GM21423 (cell line): ENCODE measurements at regions not wholly inside any gene's neighbourhood (a gene's known extent, or its start where the extent isn't known, plus 50 kb on each side); places are given as distances from the start of the nearest gene placed in this dataset.

Experiments
- ATAC-seq: cut with Tn5 transposase; IDR thresholded peaks from one replicate; pipeline ENCODE4 v1.9.1; 2021; ENCODE audit warnings: mild to moderate bottlenecking, moderate library complexity; ENCODE audit not compliant: unreplicated experiment

DNA sequence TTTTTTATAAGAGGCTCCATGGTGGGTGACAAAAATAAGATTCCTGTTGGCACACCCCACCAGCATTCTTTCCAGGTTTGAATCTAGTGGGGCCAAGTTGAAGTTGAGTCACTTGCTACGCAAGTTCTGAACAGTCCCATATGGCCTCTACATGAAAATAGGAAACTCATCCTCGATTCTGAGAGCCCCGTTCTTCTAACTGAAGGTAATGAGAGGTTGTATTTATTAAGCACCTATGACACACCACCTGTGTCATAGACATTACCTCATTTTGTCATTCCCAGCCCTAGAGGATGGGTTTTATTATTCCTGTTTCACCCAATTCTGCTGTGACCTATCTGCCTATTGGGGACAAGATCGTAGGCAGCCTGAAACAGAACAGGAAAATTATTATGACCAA, 131.7 kb downstream of the ACTL7B start:
- no peak for ATAC-seq

GRCh38 chr9:108722396-108722795, 133.4 kb downstream of the ACTL7B start:
- no peak for ATAC-seq

DNA sequence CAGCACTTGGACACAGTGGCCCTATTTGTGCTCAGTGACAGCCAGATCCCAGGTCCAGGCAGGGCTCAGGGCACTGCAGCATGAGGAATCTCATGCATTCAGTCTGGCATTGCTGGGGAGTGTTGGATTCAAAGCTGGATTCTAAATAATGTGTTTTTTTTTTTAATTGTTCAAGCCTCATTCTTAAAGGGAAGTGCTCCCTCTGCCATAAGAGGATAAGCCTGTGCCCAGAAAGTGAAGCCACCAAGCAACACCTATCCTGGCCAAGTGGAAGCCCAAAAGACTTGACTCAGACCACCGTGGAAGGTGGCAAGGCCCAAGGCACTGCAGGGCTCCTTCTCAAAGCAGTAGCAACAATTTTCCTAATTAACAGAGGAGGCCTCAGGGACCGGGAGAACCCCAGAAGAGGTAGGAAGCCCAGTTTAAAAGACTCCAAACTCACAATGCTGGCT, 135.6 kb downstream of the ACTL7B start:
- ATAC-seq = no peak

DNA sequence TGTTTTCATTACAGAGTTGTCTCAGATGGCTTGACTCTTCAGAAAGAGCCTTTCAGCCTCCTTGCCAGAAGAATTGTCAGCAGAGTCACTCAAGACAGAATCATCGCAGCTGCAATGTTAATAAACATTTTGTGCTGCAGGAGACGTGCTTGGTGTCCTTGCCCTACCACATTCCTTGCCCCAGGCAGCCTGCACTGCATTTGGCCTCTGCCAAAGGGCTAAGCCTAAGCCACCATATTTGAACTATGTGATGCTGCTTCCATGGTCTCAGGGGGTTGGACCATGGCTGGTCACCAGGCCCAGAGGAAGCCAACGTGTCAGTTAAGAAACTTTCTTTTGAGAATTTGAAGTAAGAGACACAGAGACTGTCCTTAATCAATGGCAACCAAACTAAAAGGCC, 145.4 kb downstream of the ACTL7B start:
- no peak for ATAC-seq

GRCh38 chr9:108709997-108710396, 145.8 kb downstream of the ACTL7B start:
- ATAC-seq = no peak

DNA sequence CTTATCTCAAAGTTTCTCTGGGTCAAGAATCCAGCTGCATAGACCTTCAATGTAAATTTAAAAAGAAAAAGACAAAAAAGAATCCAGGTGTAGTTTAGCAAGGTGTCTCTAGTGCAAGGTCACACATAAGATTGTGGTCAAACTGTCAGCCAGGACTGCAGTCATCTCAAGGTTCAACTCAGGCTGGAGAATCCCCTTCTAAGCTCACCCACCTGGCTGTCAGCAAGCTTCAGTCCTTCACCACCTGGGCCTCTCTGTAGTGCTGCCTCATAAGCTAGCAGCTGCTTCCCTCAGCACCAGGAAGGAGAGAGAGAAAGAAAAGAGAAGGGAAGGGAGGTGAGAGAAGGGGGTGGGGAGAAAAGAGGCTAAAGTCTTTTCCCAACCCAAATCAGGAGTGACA, 146.7 kb downstream of the ACTL7B start:
- no peak for ATAC-seq

DNA sequence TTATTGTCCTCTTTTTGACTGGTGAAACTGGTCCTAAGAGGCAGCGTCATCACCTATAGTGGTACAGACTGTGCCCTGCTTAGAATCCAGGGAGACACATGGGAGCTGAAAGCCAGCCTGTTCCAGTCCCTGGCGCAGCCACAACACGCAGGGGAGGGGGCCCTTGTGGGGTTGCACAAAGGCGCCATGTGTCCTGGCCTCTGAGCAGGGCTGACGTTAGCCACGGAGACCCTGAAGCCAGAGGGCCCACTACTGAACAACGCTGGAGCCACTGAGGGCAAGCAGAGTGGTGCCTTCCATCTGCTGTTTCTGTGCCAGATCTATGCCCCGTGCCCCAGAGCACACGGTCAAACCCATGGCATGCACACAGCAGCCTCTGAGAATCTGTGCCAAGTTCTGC, 147.3 kb downstream of the ACTL7B start:
- no peak for ATAC-seq

DNA sequence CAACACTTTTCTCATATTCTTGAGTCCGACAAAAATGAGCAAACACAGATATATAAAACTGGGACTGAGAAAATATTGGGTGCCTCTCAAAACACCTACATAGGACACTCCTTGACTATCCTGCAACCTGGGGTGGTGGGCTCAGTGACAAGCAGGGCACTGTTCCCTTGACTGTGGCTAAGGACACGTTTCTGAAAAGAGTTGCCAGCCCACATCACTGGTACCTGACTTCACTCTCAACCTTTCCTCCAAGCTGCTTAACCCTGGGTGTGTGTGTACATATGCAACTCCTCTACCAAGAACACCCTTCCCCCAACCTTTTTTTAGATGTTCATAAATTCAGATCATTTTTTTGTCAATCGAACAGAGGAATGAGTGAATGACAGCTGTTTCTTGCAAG, 148.7 kb downstream of the ACTL7B start:
- ATAC-seq = no peak

- no peak for ATAC-seq
These were observed 151.5 kb downstream of the ACTL7B start for GRCh38 chr9:108704156-108704852.

- ATAC-seq = no peak
These were observed 152.4 kb downstream of the ACTL7B start for GRCh38 chr9:108703429-108703828.

DNA sequence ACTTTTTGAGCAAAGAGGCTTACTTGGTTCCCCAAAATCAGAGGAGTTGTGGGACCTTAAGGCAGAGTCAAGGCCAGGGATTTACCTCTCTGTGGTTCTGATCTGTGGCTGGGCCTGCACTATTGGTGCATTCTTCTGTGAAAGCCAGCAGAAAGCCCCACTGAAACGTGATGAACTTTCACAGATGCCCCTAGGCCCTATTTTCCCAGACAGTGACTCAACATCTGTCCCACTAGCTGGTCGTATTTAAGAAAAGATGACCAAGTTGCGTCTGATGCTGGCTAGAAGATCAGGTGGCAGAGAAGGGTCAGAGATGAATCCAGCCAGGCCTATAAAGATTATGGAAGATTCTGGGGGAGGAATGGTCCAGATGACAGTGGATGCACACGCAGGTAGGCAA, 153.1 kb downstream of the ACTL7B start:
- ATAC-seq = no peak

DNA sequence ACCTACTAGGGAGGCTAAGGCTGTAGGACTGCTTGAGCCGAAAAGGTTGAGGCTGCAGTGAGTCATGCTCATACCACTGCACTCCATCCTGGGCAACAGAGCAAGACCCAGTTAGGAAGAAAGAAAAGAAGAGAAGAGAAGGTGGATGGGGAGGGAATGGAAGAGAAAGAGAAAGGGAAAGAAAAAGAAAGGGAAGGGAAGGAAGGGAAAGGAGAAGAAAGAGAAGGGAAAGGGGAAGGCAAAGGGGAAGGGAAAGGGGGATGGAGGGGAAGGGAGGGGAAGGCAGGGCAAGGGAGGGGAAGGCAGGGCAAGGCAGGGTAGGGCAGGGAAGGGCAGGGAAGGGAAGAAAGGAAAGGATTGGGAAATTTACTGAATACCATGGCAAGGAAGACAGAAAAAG, 157.0 kb downstream of the ACTL7B start:
- no peak for ATAC-seq

GRCh38 chr9:108698231-108698630, 157.6 kb downstream of the ACTL7B start:
- ATAC-seq = no peak

DNA sequence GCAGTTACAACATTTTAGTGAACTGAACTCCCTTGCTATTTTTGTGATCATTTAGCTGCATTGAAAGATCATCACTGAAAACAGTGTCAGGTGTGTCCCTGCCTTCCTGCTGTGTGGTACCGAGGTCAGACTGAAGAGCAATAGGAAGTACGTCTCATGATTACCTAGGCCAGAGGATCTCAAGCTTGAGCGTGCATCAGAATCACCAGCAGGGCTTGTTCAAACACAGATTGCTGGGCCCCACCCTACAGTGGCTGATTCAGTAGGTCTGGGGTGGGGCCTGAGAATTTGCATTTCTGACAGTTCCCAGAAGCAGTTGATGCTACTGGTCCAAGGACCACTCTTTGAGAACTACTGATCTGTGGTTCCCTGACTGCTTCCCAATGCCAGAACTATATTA, 159.6 kb downstream of the ACTL7B start:
- ATAC-seq = no peak

- no peak for ATAC-seq
These were observed 161.6 kb downstream of the ACTL7B start for GRCh38 chr9:108694170-108694569.

DNA sequence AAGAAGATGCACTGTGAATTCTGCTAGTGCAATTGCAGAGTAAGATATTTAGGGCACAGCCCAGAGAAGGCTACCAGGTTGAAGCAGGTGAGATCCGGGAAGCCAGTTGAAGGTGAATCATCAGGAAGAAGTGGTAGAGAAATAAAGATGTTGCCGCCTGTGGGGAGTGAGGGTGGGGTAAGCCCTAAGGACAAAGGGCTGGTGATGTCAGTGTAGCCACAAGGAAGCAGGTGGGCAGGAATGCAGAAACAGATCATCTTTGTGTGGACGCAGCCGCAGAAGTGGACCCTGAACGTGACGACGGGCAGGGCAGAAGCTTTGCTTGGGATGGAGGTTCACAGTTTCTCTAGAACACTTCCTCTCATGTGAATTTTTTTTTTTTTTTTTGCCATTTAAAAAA, 164.2 kb downstream of the ACTL7B start:
- no peak for ATAC-seq

GRCh38 chr9:108688676-108689075, 167.1 kb downstream of the ACTL7B start:
- no peak for ATAC-seq

- no peak for ATAC-seq
These were observed 167.7 kb downstream of the ACTL7B start for GRCh38 chr9:108688051-108688450.

DNA sequence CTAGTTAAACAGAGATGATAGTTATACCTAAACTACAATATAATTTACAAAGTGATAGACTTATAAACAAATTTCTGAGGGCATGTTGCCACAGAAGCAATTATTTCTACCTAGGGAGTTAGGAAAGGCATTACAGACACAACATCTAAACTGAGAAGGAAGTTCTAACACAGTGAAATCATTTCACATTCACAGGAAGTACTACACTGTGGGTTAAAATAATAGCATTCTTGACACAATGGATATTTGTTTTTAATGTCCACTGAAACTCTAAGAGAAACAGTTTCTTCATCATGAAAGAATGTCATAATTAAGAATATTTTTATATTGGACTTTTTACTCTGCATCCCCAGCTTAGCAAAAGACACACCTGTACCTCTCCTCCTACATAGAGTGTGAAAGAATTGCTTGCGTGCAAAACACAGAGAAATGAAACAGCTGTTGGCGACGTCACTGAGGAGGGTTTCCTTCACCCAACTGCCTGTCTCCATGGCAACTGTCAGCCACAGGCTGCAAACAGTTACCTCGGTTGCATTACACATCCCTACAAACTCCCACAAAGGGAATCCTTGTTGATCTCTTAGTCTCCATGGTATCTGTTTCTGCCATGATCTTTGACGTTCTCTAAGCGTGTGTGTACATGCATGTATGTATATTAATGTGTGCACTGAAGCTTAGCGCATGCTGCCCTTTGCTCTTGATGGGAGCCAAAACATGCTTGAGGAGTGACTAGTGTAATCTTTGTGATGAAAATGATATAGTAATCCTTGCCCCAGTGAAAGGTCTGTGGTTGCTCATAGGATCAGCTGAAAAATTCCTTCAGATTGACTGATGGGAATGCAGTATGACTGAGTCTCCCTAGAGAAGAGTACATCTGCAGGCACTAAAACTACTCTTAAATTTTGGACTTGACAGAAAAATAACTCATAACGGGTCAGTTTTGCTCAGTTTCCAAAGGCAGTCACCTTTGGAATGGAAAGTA, 168.5 kb downstream of the ACTL7B start:
- ATAC-seq = no peak

GRCh38 chr9:108684288-108685025, 171.3 kb downstream of the ACTL7B start:
- ATAC-seq = no peak

DNA sequence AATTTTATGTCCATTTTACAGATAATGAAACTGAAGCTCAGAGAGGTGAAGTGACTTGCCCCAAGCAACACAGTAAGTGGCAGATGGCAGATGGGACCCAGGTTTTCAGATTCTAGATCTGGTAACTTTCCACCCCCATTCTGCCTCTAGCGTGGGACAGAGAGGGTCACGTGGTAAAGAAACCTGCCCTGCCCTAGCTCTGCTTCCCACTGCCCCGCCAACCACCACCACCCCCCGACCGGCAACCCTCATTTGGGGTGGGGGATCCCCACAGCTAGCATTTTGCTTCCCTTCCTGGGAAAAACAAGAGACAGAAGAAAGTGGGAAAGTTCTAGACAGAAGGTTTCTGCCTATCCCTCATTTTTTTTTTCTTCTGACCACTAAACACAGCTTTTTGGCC, 172.5 kb downstream of the ACTL7B start:
- ATAC-seq = no peak
